ENCODE measurements at regions not wholly inside any gene's neighbourhood (a gene's known extent, or its start where the extent isn't known, plus 50 kb on each side); places are given as distances from the start of the nearest gene placed in this dataset.

DNA sequence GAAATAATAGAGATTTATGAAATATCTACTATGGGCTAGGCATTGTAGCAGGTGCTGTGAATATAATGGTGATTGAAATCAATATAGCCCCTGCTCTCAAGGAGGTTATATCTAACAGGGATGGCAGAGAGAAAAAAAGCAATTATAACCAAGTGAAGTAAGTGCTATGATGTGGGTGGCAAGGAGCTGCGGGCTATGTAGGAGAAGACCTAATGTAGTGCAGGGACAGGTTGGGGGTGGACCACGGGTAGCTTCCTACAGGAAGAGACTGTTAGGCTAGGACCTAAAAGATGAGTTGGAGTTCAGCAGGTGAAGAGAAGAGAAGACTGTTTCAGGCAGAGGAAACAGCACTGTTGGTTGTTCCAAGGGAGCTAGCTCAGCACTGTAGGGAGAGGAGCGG is 311.0 kb downstream of the KCNRG start:
- TF ChIP-seq POLR2AphosphoS5 (IDR thresholded peaks at IDR 0.05; ENCODE audit: insufficient read depth in 1 of 2, low read depth in 1 of 2) = no peak
- TF ChIP-seq, protein P1, sequence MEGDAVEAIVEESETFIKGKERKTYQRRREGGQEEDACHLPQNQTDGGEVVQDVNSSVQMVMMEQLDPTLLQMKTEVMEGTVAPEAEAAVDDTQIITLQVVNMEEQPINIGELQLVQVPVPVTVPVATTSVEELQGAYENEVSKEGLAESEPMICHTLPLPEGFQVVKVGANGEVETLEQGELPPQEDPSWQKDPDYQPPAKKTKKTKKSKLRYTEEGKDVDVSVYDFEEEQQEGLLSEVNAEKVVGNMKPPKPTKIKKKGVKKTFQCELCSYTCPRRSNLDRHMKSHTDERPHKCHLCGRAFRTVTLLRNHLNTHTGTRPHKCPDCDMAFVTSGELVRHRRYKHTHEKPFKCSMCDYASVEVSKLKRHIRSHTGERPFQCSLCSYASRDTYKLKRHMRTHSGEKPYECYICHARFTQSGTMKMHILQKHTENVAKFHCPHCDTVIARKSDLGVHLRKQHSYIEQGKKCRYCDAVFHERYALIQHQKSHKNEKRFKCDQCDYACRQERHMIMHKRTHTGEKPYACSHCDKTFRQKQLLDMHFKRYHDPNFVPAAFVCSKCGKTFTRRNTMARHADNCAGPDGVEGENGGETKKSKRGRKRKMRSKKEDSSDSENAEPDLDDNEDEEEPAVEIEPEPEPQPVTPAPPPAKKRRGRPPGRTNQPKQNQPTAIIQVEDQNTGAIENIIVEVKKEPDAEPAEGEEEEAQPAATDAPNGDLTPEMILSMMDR (IDR thresholded peaks at IDR 0.05) = no peak

Measured in vagina (tissue), 2 donors.